Right renal pelvis (tissue), 4 donors: ENCODE measurements at regions not wholly inside any gene's neighbourhood (a gene's known extent, or its start where the extent isn't known, plus 50 kb on each side); places are given as distances from the start of the nearest gene placed in this dataset.
"Not testable (repeated sequence)": the region's sequence is repeated elsewhere in the genome, so short reads cannot be mapped to it uniquely, and the experiment has no call there.

Experiments used
- DNase-seq, 4 donors: peaks; one replicate each; pipeline ENCODE4 v3.0.0-alpha.2; 2013; ENCODE audit warnings: low read depth in 4 of 4, low spot score in 3 of 4, missing footprints in 1 of 4

- not testable (repeated sequence) for DNase-seq
Measured at GRCh38 chr14:22349281-22349680, 239.7 kb downstream of the DAD1 start.

DNA sequence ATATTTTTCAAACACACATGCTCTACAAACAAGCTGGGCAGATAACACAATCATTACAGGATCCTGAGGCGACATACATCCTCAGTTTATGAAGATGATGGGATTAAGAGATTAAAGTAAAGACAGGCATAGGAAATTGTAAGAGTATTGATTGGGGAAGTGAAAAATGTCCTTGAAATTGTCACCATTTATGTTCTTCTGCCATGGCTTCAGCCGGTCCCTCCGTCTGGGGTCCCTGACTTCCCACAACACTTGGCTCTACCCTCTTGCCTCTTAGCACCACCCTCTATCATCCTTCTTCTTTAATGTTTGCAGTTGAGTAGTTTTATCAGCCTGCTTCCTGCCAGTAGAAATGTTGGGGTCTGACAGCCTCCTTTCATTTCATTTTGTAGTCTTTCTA lies 244.4 kb downstream of the DAD1 start:
- no peak for DNase-seq

DNA sequence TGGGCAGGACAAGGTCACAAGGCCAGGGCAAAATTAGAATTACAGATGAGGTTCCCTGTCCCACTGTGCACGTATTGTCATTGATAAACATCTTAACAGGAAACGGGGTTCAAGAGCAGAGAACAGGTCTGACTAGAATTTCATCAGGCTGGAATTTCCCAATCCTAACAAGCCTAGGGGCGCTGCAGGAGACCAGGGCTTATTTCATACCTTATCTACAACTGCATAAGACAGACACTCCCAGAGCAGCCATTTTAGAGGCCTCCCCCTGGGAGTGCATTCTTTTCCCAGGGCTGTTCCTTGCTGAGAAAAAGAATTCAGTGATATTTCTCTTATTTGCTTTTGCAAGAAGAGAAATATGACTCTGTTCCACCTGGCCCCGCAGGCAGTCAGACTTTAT lies 244.8 kb downstream of the DAD1 start:
- not testable (repeated sequence) for DNase-seq

- no peak for DNase-seq
Measured at GRCh38 chr14:22341049-22341448, 248.0 kb downstream of the DAD1 start.

DNA sequence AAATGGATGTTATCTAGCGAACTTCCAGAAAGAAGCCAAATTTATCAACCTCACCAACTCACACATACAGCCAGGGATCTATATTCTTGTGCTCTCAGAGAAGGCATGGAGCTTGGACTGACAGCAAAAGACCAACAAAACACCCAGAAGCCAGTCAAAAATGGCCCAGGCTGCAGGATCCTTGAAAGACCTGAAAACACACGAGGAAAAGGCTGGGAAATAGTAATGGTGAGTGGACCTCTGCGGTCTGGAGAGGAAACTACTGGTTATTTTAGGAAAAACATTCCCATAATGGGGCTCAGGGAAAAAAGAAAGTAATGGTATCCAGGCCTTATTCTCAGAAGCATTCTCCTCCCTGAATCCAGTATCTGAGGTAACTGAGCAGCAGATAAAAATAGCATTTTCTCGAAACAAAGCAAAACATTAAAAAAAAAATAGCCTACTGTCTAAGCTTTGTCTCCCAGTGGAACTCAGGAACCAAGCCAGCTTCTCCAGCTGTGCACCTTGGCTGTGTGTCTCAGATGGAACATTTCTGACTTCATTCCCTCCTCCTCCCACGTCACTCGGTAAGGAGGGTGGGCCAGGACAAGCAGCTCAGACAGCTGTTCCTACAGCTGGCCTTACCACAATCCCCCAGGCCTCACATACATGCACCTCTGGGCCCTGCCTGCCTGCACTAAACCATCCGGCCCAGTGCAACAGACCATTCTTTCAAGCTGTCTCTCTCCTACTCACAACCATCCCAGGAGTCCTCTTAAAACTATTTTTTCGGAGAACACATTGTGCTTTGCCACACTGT lies 249.9 kb downstream of the DAD1 start:
- peak in 2 of 4 donors; percentile 43 to 46 for DNase-seq

GRCh38 chr14:22338381-22338780 lies 250.6 kb downstream of the DAD1 start:
- peak in 1 of 4 donors; percentile 12 for DNase-seq

DNA sequence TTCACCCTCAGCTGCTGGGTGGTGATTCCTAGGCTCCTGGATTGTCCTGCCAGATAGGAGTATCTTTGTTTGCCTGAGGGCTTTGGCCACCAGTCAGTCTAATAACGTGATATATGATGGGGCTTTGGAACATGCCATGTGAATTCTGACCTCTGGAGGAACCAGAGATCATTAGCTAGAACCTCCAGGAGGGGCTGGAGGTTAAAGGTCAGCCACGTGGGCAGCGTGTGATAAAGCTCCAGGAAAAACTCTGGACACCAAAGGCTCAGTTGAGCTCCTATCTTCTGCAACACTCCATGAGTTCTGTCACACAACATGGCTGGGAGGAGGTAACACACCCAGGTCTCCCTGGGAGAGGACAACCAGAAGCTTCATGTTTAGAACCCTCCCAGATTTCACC lies 251.1 kb downstream of the DAD1 start:
- DNase-seq = no peak

DNA sequence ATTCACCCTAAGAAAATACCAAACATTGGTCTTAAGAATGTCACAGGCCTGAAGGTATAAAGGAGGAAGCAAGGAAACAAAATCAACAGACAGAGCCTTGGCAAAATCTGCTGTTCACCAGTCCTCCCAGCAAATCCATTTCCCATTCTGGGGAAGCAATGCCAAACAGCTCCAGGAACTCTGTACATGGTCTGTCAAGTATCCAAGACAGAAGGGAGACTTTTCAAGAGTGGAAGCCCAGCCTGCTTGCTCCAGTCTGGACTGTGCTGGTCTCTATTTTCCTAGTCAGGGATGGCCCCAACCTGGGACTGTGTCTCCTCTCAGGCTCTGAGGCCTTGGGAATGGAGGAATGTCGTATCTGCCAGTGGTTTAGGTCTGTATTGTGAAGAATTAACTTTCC lies 251.5 kb downstream of the DAD1 start:
- no peak for DNase-seq

DNA sequence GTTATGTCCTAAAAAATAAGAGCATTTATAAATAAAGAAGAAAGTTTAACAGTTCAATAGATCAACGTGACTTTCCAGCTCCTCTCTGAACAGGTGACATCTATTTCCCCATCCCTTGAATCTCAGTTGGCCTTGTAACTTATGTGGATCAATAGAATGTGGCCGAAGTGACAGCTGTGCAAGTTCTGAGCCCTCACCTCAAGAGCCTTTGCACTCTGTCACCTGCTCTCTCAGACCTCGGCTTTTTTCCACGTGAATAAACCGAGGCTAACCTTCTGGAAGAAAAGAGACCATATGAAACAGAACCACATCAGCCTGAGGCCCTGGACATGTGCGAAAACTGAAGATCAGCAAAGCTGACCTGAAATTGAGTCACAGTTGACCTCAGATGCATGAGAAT lies 253.0 kb downstream of the DAD1 start:
- no peak for DNase-seq

DNA sequence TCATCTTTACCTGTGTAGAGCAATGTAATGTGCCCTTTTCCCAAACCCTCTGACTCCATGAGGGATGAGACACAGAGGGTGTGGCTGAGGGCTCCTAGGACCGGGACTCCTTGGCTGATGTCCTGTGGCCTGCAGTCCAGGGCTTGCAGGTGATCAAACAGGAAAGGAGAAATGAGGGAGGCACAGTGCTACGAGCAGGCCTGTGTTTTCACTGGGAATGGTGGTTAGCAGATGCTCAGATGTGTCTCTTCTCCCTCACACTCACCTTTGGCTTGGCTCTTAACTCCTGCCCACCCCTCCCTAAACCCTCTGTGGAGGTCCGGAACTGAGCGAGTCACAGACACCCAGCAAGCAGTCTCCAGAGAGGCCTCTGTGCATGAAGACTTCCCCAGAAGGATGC lies 254.4 kb downstream of the DAD1 start:
- no peak for DNase-seq

GRCh38 chr14:22334275-22334577 lies 254.8 kb downstream of the DAD1 start:
- DNase-seq = no peak

DNA sequence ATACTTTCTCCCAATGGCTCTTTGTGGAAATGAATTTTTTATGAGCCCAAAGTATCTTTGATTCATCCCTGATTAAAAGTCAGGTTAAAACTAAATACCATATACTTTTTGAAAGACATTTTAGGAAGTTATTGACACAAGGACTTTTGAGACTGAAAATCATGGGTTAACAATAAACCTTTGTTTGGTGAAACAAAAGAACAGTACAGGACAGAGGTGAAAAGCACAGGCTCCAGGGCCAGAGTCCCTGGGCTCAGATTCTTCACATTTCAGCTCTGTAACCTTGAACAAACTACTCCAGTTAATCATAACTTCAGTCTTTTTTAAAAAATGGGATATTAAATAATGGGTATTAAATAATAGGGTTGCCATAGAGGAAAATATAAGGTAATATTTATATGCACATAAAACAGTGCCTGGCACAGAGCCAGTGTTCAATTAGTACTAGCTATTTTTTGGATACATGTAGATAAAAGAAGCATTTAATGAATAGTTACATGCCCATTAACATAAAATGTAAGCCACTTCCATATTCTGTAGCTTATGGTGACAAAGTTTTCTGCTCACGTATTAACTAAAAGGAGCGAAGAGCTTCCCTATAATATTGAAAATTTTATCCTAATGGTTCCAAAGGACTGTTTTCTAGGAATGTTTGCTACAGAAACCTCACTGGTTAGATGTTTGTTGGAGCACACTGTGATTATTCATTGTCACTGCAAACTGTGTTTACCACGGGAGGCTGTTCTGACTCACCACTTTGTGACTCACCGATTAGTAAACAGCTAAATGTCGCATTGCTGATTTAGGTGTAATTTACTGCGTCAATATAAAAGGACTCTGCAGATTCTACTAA lies 255.4 kb downstream of the DAD1 start:
- DNase-seq = no peak

DNA sequence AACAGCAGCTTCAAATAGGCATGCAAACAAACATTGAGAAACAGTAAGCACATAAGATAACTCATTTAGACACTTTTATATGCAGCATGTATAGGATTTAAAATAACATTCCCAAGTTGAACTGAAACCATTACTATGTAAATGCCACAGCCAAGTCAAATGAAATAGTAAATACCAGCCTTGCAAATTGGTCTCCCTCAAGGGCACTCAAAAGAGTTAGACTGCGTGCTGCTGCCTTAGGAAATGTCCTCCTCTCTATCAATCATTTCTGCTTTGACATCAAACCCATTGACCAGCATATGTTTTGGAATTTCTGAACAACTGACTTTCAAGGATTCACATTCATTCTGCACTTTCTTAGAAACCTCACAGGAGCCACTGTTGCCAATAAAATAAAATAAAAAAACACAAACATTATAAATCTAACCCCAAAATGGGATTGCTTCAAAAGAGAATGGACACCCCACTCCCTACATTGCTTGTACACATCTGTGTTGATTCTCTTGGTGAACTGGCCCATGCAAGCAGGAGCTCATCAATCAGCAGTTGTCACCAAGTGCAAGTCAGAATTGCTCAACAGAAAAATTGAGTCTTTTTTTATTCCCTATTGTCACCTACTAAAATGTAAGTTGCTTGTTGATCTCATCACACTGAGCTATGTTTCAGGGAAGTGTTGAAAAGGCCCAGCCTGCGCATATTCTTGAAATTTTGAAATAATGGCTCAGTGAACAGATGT lies 256.2 kb downstream of the DAD1 start:
- no peak for DNase-seq

DNA sequence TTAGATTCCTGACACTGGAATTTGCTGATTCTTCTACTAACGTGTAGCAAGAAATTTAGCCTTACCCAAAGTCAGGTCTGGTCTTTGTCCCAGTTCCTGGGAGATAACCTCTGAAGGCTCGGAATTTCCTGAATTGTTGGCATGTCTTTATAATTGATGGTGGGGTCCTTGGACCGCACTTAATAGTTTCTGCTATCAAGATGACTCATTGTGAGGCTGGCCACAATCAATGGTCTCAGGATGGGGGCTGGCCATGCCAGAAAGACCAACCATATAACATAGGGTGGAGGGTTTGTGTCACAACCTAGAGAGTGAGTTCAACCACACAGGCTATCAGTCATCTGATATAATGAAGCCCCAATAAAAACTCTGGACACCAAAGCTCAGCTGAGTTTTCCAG lies 259.7 kb downstream of the DAD1 start:
- no peak for DNase-seq

GRCh38 chr14:22325676-22326400 lies 263.2 kb downstream of the DAD1 start:
- no peak for DNase-seq

DNA sequence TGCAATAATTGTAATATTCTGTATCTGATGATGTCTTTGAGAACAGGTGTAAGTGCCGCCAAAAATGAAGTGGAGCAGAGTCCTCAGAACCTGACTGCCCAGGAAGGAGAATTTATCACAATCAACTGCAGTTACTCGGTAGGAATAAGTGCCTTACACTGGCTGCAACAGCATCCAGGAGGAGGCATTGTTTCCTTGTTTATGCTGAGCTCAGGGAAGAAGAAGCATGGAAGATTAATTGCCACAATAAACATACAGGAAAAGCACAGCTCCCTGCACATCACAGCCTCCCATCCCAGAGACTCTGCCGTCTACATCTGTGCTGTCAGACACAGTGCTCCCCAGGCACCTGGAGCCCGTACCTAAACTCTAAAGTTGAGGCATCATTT lies 268.7 kb downstream of the DAD1 start:
- no peak for DNase-seq

DNA sequence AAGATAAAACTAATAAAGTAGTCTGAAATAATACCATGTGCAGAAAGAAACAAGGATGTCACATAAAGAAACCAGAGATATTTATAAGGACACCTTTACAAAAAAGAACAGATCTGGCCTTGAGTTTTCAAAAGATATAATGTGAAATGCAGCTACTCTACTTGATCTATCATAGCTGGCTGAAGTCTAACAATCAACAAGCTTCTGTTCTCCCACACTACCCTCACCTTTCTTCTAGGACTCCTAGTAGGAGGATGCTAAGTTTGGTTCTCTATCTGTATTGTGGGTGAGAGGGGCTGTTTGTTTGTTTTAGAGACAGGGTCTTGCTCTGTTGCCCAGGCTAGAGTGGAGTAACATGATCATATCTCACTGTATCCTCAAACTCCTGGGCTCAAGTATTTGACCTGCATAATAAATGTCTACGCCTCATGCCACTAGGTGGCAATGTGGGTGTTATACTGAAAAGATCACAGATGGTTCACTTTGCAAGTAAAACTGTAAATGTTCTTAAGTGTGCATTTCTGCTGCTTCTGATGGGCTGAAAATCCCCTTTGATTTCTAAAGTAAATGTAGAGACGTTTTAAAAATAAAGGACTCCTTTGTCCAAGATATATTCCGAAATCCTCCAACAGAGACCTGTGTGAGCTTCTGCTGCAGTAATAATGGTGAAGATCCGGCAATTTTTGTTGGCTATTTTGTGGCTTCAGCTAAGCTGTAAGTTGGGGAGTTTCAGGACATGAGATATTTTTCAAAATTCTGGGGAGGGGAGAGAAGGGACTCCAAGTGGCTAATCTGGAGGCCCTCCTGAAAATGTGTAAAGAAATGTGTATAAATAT lies 269.3 kb downstream of the DAD1 start:
- DNase-seq = peak in 2 of 4 donors; percentile 47 to 60

GRCh38 chr14:22318951-22319350 lies 270.1 kb downstream of the DAD1 start:
- no peak for DNase-seq

- no peak for DNase-seq
Measured at GRCh38 chr14:22316473-22316872, 272.6 kb downstream of the DAD1 start.

GRCh38 chr14:22315336-22315735 lies 273.7 kb downstream of the DAD1 start:
- DNase-seq = no peak
